ENCODE measurements at regions not wholly inside any gene's neighbourhood (a gene's known extent, or its start where the extent isn't known, plus 50 kb on each side); places are given as distances from the start of the nearest gene placed in this dataset.
"Not testable (repeated sequence)": the region's sequence is repeated elsewhere in the genome, so short reads cannot be mapped to it uniquely, and the experiment has no call there.

DNA sequence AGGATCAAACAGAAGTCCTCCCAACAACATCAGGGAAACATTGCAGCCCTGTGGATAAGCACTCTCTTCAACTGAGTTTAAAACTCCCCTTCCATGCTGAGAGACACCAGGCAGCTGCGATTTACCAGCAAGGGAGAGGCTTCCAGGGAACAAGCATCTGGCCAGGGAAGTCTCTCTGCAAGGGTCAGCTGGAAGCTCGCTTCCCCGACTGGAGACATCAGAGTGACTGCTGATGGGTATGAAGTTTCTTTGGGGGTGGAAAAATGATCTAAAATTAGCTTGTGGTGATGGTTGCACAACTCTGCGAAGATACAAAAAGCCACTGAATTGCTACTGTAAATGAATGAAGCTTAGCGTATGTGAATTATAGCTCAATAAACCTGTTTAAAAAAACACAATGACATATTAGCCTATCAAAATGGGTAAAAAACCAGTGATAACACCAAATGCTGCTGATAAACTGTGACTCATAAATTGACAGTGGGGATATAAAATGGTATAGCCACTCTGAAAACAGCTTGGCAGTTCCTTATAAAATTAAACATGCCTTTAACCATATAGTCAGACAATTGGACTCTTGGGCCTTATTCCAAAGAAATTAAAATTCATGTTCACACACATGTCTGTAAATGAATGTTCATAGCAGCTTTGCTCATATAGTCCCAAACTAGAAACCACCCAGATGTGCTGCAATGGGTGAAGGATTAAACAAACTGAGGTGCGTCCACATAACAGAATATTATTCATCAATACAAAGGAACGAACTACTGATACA lies 1082.0 kb downstream of the SOCS6 start:
- DNase-seq (ENCODE audit: low read depth, low spot score), result no peak

DNA sequence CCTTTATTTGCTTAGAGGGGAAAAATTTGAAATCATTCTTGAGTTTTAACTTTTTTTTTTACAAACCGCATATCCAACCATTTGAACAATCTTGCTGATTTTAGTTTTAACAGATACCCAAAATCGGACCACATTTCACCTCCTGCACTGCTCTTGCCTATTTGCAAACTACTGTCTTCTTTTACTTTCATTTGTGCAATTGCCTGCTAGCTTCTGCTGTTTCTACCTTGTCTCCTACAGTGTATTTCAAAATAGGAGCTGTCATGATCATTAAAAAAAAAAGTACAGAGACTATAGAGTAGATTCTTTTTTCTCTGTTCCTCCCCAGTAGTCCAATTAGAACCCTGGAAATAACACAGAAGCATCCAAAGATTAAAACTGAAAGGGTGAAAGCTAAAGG lies 1081.2 kb downstream of the SOCS6 start:
- no peak for DNase-seq (ENCODE audit: low read depth, low spot score)

DNA sequence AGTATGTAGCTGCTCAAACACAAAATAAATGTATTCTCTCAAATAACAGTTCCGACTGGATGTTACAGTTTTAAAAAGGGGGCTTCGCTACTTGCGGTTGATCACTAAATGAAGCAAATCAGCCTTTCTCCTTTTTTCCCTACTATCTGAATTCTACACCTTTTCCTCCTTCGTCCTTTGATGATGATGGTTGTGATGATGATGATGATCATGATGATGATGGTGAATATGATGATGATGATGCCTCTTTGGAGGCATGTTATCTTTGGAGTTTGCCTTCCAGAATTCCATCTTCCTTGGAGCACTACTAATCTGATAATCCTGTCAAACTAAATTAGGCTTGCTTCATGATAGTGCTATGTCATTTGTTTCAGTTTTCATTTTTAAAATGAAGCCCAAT lies 1073.3 kb downstream of the SOCS6 start:
- no peak for DNase-seq (ENCODE audit: low read depth, low spot score)

DNA sequence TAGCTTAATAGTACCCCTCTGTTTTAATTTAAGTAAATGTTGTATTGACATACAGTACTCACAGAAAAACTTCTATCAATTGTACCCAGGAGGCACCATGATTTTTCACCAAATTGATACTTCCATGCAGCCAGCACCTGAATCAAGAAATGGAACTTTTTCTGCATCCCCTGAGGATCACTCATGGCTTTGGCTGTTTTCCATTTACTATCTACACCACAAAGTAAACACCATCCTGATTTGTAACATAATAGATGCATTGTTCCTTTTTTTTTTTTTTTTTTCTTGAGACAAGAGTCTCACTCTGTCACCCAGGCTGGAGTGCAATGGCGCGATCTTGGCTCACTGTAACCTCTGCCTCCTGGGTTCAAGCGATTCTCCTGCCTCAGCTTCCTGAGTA lies 1066.8 kb downstream of the SOCS6 start:
- DNase-seq (ENCODE audit: low read depth, low spot score), result not testable (repeated sequence)

DNA sequence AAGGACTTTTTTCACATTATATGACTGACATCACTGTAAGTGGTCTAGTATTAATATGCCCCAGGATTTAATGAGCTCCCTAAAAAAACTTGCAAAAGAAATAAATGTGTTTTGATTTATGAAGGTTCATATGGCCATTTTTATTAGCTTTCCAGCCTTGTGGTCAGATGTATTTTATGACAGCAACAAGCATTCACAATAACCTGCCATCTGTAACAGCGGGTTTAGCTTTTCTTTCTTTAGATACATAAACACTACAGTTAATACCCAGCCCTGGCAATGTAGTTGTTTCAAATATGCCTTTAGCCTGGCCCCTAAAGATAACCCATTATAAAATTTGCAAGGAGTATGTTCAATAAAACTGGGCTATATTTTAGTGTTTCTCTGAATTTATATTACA lies 1063.8 kb downstream of the SOCS6 start:
- no peak for DNase-seq (ENCODE audit: low read depth, low spot score)

DNA sequence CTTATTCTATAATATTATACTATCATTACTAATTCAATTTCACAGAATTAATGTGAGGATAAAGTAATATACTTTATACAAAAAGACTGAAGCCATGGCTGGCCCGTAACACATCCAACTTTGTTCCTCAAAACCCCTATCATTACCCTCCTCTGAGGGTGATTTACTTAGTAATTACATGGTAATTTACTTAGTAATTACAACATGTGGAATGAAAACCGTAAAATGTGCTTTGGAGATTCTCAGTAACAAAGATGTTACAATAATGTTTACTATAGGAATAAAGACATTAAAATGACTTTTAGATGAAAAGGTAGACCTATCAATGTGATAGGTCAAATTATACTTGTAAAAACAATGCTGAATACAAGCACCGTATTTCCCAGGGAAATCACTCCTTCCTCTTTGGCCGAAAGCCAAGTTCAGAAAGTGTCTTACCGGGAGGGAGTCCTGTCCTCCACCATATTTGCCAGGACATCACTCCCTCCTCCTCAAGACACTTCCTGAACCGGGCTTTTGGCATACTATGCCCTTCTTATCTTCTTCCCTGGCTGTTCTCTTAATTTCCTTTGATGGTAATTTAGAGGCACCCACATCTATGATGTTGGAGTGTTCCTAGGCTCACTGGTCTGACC lies 1047.8 kb downstream of the SOCS6 start:
- no peak for DNase-seq (ENCODE audit: low read depth, low spot score)

DNA sequence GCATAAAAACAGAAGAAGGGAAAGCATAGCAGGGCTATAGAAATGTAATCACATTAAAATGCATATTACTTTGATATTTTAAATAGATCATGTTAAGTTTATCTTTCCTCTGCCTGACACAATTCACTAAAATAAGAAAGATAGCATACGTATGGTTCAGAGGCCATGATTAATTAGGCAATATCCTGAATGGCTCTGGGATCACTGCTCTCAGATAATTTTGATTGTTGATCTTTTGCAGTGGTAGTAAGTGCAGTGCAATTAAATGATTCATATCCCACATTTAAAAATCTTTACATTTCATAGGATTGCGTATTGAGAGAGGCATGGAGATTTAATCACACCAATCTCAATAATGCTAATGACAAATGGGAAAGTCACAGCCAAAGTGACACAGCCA lies 1040.7 kb downstream of the SOCS6 start:
- DNase-seq (ENCODE audit: low read depth, low spot score), result no peak

DNA sequence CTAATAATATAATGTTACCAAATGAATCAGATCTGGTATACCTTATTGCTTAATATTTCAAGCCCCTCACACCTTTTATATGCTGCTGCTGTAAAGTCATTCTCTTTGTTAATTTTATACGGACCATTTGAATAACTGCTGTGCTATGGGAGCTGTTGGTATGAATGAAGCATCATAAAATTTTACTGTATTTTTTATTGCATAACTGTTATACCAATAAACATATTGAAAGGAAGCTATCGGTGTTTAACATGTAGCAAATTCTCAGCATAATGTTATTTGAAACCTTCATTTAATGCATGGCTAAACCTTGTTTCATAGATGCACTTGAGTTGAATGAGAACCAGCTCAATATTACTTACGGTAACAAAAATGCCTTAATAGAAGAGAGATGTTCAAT lies 1040.3 kb downstream of the SOCS6 start:
- DNase-seq (ENCODE audit: low read depth, low spot score), result no peak

DNA sequence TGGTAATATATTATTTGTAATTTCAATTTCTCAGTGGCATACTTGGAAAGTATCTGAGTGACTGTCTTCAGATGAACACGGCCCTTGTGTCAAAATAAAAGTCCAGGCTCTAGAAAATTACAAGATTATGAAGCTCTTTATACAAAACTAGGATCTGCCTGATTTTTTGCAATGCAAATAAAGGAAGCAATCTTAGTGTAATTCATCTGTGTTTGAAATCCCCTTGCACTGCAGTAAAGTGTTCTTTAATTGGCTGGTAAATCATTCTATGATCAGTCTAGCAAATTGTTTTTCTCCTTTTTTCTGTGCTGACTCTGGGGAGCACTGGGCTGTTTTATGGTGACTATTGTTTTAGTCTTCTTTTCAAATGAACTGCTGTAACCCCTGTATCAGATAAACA lies 1039.0 kb downstream of the SOCS6 start:
- no peak for DNase-seq (ENCODE audit: low read depth, low spot score)

DNA sequence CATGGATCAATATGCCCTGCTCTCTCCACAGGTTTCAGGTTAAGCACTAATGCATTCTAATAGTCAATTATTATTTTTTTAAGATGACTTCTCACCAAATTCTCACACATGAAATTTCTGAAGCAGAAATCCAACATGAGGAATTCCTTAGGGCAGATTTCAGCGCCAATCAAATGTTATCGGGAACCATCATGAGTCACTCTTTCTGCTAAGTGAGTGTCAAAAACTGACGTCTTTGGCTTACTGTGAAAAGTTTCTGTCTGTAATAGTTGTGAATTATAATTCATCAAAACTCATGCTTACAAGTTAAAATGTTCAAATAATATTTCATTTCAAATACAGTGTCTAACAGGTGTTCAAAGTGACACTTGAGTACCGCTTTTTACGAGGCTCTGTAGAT lies 1038.6 kb downstream of the SOCS6 start:
- DNase-seq (ENCODE audit: low read depth, low spot score), result no peak

DNA sequence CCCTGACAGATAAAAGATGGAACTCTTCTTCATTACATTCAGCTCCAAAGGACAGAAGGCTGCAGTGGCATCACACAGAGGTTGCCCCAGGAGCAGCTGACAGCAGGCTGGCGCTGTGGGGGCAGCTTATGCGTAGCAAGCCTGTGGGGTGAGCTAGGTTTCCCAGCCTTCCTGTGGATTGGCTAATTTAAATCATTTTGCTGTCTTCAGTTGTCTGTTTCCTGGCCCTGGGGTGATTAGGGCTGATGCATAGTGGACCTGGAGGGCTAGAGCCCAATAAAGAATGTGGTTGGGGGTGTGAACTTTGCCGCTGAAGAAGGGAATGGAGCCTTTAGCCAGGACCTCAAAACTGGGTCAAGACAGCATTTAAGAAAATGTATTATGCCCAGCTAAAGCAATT lies 1038.0 kb downstream of the SOCS6 start:
- no peak for DNase-seq (ENCODE audit: low read depth, low spot score)

DNA sequence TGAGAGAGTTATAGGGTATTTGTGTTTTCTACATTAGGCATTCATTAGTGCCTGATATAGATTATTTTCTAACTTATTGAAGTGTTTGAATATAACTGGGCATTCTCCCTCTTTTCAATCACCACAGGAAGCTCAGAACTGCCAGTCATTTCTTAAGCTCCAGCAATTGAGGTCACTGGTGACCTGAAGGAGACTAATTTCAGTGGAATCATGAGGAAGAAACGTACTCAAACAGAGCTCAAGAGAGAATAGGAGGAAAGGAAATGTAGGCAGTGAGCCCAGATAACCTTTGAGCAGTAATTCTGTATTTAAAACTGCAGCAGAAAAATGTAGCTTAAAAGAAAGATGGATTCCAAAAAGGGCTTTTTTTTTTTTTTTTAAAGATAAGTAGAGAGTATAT lies 1035.5 kb downstream of the SOCS6 start:
- no peak for DNase-seq (ENCODE audit: low read depth, low spot score)

DNA sequence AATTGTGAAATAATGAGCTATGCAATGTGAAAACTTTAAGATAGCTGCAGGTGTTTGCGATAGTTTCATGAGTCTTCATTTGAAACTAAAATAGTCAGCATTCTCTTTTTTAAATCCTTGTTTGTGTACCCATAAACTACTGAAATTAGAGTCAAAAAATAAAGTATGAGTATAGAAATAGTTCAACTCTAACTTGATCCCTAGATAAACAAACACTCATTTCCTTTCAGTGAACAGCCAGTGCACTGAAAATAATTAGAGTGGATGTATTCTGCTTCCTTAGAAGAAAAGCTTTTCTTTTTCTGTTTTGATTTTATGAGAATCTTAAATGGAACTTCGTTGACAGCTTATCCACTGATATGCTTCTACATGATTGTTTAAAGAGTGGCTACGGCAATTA lies 1033.4 kb downstream of the SOCS6 start:
- DNase-seq (ENCODE audit: low read depth, low spot score), result no peak

DNA sequence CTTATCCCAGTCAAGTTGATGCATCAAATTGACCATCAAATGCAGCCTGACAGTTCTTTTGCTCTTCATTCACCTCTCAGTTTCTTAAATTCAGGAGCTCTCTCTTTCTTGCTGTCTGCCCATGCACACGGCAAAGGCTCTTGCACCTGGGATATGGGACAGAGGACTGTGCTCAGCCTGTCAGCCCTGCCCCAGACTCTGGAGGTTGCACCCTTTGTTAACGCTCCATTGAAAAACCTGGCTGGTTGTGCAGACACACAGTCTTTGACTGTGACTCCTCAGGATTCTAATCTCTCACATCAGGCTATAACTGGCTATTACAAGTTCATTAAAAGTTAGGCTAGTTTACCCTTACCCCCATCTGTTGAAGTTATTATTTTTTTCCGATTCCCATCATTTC lies 1032.5 kb downstream of the SOCS6 start:
- no peak for DNase-seq (ENCODE audit: low read depth, low spot score)

DNA sequence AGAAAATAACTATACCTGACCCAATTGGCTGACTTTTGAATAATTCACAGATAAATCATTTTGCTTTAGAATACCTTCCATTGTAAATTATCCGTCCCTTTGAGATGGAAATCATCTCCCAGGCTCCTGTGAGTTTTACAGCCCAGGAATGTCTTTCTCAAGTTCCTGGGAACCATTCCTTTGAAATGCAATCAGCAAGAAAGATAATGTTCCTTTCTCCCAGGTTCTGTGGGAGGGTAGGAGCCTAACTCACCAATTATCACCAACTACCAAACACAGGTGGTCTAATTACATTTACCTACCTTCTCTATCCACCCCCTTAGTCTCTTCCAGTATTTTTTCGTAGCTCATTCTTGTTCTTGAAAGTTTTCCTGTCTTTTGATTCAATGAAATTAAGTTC lies 1016.0 kb downstream of the SOCS6 start:
- DNase-seq (ENCODE audit: low read depth, low spot score), result no peak

DNA sequence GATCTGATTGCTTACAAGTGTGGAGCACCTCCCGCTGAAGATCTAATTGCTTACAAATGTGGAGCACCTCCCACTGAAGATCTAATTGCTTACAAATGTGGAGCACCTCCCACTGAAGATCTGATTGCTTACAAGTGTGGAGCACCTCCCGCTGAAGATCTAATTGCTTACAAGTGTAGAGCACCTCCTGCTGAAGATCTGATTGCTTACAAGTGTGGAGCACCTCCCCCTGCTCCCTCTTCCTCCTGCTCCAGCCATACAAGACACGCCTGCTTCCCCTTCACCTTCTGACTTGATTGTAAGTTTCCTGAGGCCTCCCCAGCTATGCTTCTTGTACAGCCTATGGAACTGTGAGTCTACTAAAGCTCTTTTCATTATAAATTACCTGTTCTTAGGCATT lies 1014.9 kb downstream of the SOCS6 start:
- not testable (repeated sequence) for DNase-seq (ENCODE audit: low read depth, low spot score)

DNA sequence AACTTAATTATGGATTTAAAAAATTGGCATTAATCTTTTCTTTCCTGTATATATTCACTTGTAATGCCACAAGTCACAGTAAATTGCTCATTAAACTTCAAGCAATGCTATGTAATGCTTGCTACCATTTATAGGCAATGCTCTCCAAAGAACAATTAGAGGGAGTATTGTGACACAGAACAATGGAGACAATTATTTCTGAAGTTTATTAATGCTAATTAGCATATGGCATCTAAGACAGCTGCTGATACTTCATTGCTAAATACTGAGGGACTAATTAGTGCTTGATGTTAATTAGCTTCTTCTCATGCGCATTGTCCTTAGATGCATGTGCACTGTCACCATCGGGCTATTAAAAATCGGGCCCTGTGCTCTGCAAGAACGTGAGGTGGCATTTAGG lies 1012.8 kb downstream of the SOCS6 start:
- no peak for DNase-seq (ENCODE audit: low read depth, low spot score)

DNA sequence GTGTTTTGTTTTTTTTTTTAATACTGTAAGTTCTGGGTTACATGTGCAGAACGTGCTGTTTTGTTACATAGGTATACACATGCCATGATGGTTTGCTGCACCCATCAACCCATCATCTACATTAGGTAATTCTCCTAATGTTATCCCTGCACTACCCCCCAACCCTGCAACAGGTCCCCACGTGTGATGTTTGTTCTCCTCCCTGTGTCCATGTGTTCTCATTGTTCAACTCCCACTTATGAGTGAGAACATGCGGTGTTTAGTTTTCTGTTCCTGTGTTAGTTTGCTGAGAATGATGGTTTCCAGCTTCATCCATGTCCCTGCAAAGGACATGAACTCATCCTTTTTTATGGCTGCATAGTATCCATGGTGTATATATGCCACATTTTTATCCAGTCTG lies 1005.4 kb downstream of the SOCS6 start:
- not testable (repeated sequence) for DNase-seq (ENCODE audit: low read depth, low spot score)

DNA sequence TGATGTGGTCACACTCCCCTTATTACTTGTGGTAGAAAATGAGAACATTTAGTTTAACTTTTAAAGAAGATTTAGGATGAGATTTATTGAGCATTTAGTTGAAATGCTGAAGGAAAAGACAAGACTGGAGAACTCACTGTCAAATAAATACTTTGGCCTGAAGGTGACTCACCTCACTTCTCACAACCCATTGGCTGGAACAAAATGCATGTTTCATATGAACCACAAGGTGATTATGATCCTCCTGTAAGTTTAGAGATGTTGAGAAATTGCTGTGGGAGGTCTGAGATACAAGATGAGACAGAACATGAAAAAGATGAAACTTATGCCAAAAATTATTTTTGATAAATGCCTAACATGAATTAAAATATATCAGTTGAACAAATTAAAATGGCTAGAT lies 1004.5 kb downstream of the SOCS6 start:
- no peak for DNase-seq (ENCODE audit: low read depth, low spot score)

DNA sequence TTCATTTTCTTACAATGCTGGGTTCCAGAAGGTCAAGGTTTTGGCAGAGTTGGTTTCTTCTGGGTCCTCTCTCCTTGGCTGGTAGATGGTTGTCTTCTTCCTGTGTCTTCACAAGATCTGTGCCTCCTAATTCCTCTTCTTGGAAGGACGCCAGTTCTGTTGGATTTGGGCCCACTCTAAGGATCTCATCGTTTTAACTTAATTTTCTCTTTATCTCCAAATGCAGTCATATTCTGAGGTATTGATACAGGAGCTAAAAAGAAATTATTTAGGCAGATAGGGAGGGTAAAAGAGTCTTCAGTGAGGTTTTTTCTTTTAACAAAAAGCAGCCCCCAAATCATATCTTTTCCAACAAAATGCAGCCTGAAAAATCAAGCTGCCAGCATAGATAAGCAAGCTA lies 998.4 kb downstream of the SOCS6 start:
- DNase-seq (ENCODE audit: low read depth, low spot score), result no peak

DNA sequence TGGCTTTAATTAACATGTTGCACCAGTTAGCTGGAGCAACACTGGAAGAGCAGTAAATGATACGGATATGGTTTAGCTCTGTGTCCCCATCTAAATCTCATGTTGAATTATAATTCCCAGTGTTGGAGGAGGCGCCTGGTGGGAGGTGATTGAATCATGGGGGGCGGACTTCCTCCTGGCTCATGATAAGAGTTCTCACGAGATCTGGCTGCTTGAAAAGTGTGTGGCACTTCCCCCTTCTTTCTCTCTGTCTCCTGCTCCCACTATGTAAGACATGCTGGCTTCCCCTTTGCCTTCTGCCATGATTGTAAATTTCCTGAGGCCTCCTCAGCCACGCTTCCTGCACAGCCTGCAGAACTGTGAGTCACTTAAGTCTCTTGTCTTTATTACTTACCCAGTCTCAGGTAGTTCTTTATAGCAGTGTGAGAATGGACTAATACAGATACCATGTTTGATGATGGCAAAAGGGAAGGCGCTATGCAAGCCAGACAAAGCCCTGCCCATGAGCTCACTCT lies 963.6 kb downstream of the SOCS6 start:
- no peak for DNase-seq (ENCODE audit: low read depth, low spot score)

DNA sequence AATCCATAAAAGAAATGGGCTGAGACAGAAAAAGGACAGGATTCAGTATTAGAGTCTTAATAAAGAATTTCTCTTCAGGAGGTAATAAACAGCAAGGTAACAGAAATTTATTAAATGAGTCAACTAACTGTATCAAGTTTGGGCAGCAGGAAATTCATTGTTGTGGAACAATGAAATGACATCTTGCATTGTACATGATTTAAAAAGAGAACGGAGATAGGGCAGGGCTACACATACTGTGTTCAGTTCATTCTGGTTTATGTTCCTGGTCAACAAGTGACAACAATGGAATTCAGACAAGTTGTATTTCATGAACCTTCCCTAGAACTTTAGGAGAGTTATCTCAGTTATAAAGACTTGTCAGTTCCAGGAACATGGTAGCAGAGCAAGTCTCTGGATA lies 961.3 kb downstream of the SOCS6 start:
- no peak for DNase-seq (ENCODE audit: low read depth, low spot score)

DNA sequence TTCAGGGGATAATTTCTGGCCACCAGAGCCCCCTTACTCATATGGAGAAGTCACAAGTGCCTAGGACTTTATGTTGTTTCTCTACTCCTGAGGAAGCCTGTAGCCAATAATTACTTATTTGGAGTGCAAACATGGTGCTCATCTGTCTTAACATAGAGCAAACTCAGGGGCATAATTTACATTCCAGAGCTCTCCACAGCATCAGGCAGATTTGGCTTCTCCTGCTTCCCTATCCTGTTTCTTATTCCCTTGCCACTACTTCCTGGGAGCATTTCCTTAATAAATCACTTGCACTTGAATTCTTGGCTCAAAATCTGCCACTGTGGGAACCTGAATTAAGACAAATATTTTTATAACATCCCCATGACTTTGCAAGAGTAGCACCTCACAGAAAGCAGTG lies 960.9 kb downstream of the SOCS6 start:
- no peak for DNase-seq (ENCODE audit: low read depth, low spot score)

Measured in brain pericyte (primary cell).